GM23338 (cell line): ENCODE measurements at regions not wholly inside any gene's neighbourhood (a gene's known extent, or its start where the extent isn't known, plus 50 kb on each side); places are given as distances from the start of the nearest gene placed in this dataset.

Experiments
- ATAC-seq: fragments of 200-7000 bp; cut with Tn5 transposase; 3 replicates; pipeline ENCODE4 v1.9.1; 2020
- DNase-seq: peaks from one replicate; pipeline ENCODE4 v3.0.0-alpha.2; 2015; ENCODE audit warnings: low spot score
- H2AFZ ChIP-seq: fragments of 200-600 bp; sonication (generic); 2 replicates; pipeline ENCODE4 v1.8.0; 2016; ENCODE audit warnings: antibody characterized with exemption, mild to moderate bottlenecking, moderate library complexity
- H3F3A ChIP-seq: fragments of 200-600 bp; sonication (generic); replicated peaks from 2 replicates; pipeline ENCODE4 v1.8.0; 2017; ENCODE audit warnings: antibody characterized with exemption, mixed run types, low read depth
- H3K27ac ChIP-seq: fragments of 200-600 bp; sonication (generic); 2 replicates; pipeline ENCODE4 v1.6.1; 2016; ENCODE audit warnings: low read depth
- H3K27me3 ChIP-seq: fragments of 200-600 bp; sonication (generic); 2 replicates; pipeline ENCODE4 v1.8.0; 2016; ENCODE audit warnings: mild to moderate bottlenecking, mixed run types, moderate library complexity; ENCODE audit not compliant: insufficient read depth
- H3K36me3 ChIP-seq: fragments of 200-600 bp; sonication (generic); 2 replicates; pipeline ENCODE4 v1.8.0; 2016; ENCODE audit warnings: mild to moderate bottlenecking; ENCODE audit not compliant: insufficient read depth
- H3K4me1 ChIP-seq: fragments of 200-600 bp; sonication (generic); 2 replicates; pipeline ENCODE4 v1.8.0; 2016; ENCODE audit warnings: mild to moderate bottlenecking, moderate library complexity; ENCODE audit not compliant: insufficient read depth
- H3K4me2 ChIP-seq: fragments of 200-600 bp; sonication (generic); 2 replicates; pipeline ENCODE4 v1.7.1; 2017; ENCODE audit warnings: mixed run types
- H3K4me3 ChIP-seq: fragments of 200-600 bp; sonication (generic); 2 replicates; pipeline ENCODE4 v1.6.1; 2016; ENCODE audit warnings: mixed run types
- H3K79me2 ChIP-seq: fragments of 200-600 bp; sonication (generic); replicated peaks from 2 replicates; pipeline ENCODE4 v1.8.0; 2017; ENCODE audit warnings: mild to moderate bottlenecking; ENCODE audit not compliant: insufficient read depth
- H3K9me2 ChIP-seq: fragments of 200-600 bp; sonication (generic); 2 replicates; pipeline ENCODE4 v1.8.0; 2017; ENCODE audit not compliant: insufficient read depth
- H4K20me1 ChIP-seq: fragments of 200-600 bp; sonication (generic); replicated peaks from 2 replicates; pipeline ENCODE4 v1.8.0; 2017; ENCODE audit warnings: mild to moderate bottlenecking; ENCODE audit not compliant: insufficient read depth
- H3K27ac Mint-ChIP-seq: 2 replicates; pipeline ENCODE4 v1.8.0; 2020; ENCODE audit warnings: inconsistent platforms, mild to moderate bottlenecking, moderate library complexity, mixed read lengths
- H3K27me3 Mint-ChIP-seq: 3 replicates; pipeline ENCODE4 v1.8.0; 2022; ENCODE audit warnings: low read depth, mild to moderate bottlenecking, moderate library complexity, mixed read lengths, inconsistent platforms; ENCODE audit not compliant: insufficient read depth, poor library complexity
- H3K36me3 Mint-ChIP-seq: 3 replicates; pipeline ENCODE4 v1.8.0; 2021; ENCODE audit warnings: low read depth, mild to moderate bottlenecking, inconsistent platforms, moderate library complexity, mixed read lengths
- H3K4me1 Mint-ChIP-seq: 3 replicates; pipeline ENCODE4 v1.8.0; 2020; ENCODE audit warnings: mild to moderate bottlenecking, inconsistent platforms, mixed read lengths
- H3K4me3 Mint-ChIP-seq: 3 replicates; pipeline ENCODE4 v1.8.0; 2021; ENCODE audit warnings: moderate library complexity, mild to moderate bottlenecking, inconsistent platforms, mixed read lengths
- H3K9me3 Mint-ChIP-seq: 3 replicates; pipeline ENCODE4 v1.8.0; 2020; ENCODE audit warnings: moderate library complexity, mild to moderate bottlenecking, inconsistent platforms, mixed read lengths
- CREB1 ChIP-seq: fragments of 250-450 bp; sonication (Bioruptor Pico); IDR thresholded peaks from 2 replicates; pipeline ENCODE4 v1.5.0; 2020; ENCODE audit warnings: low read depth, mild to moderate bottlenecking, moderate library complexity
- EZH2 ChIP-seq: fragments of 200-600 bp; sonication (generic); IDR thresholded peaks from one replicate; pipeline ENCODE4 v1.8.0; 2017; ENCODE audit warnings: antibody characterized with exemption, mild to moderate bottlenecking, low read depth; ENCODE audit not compliant: unreplicated experiment
- EZH2phosphoT487 ChIP-seq: fragments of 200-600 bp; sonication (generic); IDR thresholded peaks from one replicate; pipeline ENCODE4 v1.8.1; 2018; ENCODE audit warnings: antibody characterized with exemption; ENCODE audit not compliant: unreplicated experiment
- JUNB ChIP-seq: IDR thresholded peaks from one replicate; pipeline ENCODE4 v1.6.1; 2016; ENCODE audit warnings: antibody characterized with exemption; ENCODE audit not compliant: unreplicated experiment
- NANOG ChIP-seq: IDR thresholded peaks from 2 replicates; pipeline ENCODE4 v1.6.1; 2016; ENCODE audit warnings: antibody characterized with exemption, borderline replicate concordance
- ZNF331 ChIP-seq: fragments of 250-450 bp; sonication (Bioruptor Pico); IDR thresholded peaks from 2 replicates; pipeline ENCODE4 v1.5.0; 2020; ENCODE audit warnings: low read depth, mild to moderate bottlenecking, moderate library complexity
- TF ChIP-seq, protein P1 (sequence below): IDR thresholded peaks from 2 replicates; pipeline ENCODE4 v1.6.1; 2016; ENCODE audit warnings: antibody characterized with exemption
- TF ChIP-seq, protein P2 (sequence below): fragments of 250-450 bp; sonication (Bioruptor Pico); IDR thresholded peaks from 2 replicates; pipeline ENCODE4 v1.5.0; 2020; ENCODE audit warnings: mild to moderate bottlenecking, moderate library complexity

GRCh38 chr5:121430538-121430937, 421.1 kb upstream of the FTMT start:
- Histone ChIP-seq H4K20me1 (no peaks in the 10 kb centered on the region), H3K79me2 (no peaks in the 10 kb centered on the region), H3K27me3 (no peaks in the 10 kb centered on the region), H3K4me2 (no peak overlapping the region), H3F3A (no peaks in the 10 kb centered on the region), H3K4me3 (no peak overlapping the region), H3K36me3 (no peaks in the 10 kb centered on the region), H3K9me2 (no peaks in the 10 kb centered on the region), H2AFZ (no peak overlapping the region), H3K27ac (no peak overlapping the region), H3K4me1 (no peaks in the 10 kb centered on the region)
- H3K9me3 Mint-ChIP-seq: peaks cover 11% of the 10 kb centered on the region; the same call in 1 of the 3 replicates
- no peak overlapping the region for H3K4me3 Mint-ChIP-seq
- H3K4me1 Mint-ChIP-seq: peaks cover 6% of the 10 kb centered on the region; the same call in 2 of the 3 replicates
- 0 out of 3 replicates have a peak, but pooled peaks cover 4% of the 10 kb centered on the region for H3K36me3 Mint-ChIP-seq
- peak; percentile 21 for DNase-seq
- no peak for TF ChIP-seq EZH2
- TF ChIP-seq EZH2phosphoT487: no peak
- TF ChIP-seq, protein P1, sequence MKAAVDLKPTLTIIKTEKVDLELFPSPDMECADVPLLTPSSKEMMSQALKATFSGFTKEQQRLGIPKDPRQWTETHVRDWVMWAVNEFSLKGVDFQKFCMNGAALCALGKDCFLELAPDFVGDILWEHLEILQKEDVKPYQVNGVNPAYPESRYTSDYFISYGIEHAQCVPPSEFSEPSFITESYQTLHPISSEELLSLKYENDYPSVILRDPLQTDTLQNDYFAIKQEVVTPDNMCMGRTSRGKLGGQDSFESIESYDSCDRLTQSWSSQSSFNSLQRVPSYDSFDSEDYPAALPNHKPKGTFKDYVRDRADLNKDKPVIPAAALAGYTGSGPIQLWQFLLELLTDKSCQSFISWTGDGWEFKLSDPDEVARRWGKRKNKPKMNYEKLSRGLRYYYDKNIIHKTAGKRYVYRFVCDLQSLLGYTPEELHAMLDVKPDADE: no peak
- TF ChIP-seq ZNF331 (CRISPR knock-in tag): no peak
- no peak for TF ChIP-seq NANOG
- no peak for TF ChIP-seq JUNB
- no peak for TF ChIP-seq CREB1 (CRISPR knock-in tag)
- TF ChIP-seq, protein P2, sequence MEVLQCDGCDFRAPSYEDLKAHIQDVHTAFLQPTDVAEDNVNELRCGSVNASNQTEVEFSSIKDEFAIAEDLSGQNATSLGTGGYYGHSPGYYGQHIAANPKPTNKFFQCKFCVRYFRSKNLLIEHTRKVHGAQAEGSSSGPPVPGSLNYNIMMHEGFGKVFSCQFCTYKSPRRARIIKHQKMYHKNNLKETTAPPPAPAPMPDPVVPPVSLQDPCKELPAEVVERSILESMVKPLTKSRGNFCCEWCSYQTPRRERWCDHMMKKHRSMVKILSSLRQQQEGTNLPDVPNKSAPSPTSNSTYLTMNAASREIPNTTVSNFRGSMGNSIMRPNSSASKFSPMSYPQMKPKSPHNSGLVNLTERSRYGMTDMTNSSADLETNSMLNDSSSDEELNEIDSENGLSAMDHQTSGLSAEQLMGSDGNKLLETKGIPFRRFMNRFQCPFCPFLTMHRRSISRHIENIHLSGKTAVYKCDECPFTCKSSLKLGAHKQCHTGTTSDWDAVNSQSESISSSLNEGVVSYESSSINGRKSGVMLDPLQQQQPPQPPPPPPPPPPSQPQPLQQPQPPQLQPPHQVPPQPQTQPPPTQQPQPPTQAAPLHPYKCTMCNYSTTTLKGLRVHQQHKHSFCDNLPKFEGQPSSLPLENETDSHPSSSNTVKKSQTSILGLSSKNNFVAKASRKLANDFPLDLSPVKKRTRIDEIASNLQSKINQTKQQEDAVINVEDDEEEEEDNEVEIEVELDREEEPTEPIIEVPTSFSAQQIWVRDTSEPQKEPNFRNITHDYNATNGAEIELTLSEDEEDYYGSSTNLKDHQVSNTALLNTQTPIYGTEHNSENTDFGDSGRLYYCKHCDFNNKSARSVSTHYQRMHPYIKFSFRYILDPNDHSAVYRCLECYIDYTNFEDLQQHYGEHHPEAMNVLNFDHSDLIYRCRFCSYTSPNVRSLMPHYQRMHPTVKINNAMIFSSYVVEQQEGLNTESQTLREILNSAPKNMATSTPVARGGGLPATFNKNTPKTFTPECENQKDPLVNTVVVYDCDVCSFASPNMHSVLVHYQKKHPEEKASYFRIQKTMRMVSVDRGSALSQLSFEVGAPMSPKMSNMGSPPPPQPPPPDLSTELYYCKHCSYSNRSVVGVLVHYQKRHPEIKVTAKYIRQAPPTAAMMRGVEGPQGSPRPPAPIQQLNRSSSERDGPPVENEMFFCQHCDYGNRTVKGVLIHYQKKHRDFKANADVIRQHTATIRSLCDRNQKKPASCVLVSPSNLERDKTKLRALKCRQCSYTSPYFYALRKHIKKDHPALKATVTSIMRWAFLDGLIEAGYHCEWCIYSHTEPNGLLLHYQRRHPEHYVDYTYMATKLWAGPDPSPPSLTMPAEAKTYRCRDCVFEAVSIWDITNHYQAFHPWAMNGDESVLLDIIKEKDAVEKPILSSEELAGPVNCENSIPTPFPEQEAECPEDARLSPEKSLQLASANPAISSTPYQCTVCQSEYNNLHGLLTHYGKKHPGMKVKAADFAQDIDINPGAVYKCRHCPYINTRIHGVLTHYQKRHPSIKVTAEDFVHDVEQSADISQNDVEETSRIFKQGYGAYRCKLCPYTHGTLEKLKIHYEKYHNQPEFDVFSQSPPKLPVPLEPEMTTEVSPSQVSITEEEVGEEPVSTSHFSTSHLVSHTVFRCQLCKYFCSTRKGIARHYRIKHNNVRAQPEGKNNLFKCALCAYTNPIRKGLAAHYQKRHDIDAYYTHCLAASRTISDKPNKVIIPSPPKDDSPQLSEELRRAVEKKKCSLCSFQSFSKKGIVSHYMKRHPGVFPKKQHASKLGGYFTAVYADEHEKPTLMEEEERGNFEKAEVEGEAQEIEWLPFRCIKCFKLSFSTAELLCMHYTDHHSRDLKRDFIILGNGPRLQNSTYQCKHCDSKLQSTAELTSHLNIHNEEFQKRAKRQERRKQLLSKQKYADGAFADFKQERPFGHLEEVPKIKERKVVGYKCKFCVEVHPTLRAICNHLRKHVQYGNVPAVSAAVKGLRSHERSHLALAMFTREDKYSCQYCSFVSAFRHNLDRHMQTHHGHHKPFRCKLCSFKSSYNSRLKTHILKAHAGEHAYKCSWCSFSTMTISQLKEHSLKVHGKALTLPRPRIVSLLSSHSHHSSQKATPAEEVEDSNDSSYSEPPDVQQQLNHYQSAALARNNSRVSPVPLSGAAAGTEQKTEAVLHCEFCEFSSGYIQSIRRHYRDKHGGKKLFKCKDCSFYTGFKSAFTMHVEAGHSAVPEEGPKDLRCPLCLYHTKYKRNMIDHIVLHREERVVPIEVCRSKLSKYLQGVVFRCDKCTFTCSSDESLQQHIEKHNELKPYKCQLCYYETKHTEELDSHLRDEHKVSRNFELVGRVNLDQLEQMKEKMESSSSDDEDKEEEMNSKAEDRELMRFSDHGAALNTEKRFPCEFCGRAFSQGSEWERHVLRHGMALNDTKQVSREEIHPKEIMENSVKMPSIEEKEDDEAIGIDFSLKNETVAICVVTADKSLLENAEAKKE (CRISPR knock-in tag): no peak
- peak; percentile 43 for ATAC-seq
- peaks cover 3% of the 10 kb centered on the region for H3K27me3 Mint-ChIP-seq
- H3K27ac Mint-ChIP-seq: no peak overlapping the region
